HAP-1 (cell line): ENCODE measurements at regions not wholly inside any gene's neighbourhood (a gene's known extent, or its start where the extent isn't known, plus 50 kb on each side); places are given as distances from the start of the nearest gene placed in this dataset.
A peak's percentile ranks its signal among the peaks of the same experiment; 100 is the strongest.
"Not testable (repeated sequence)": the region's sequence is repeated elsewhere in the genome, so short reads cannot be mapped to it uniquely, and the experiment has no call there.

Source experiments
- DNase-seq, 2 experiments: peaks; one replicate each; pipeline ENCODE4 v3.0.0-alpha.2; 2016 to 2020; ENCODE audit warnings: low spot score in 2 of 2
- H3K27me3 ChIP-seq: fragments of 250-450 bp; sonication (Bioruptor Pico); 2 replicates; pipeline ENCODE4 v1.5.1; 2020; ENCODE audit warnings: low read depth, mild to moderate bottlenecking, moderate library complexity
- H3K36me3 ChIP-seq: fragments of 250-450 bp; sonication (Bioruptor Pico); replicated peaks from 2 replicates; pipeline ENCODE4 v1.5.1; 2020; ENCODE audit warnings: mild to moderate bottlenecking
- H3K4me1 ChIP-seq: fragments of 250-450 bp; sonication (Bioruptor Pico); 2 replicates; pipeline ENCODE4 v1.5.1; 2020; ENCODE audit warnings: mild to moderate bottlenecking
- H3K4me3 ChIP-seq: fragments of 250-450 bp; sonication (Bioruptor Pico); 2 replicates; pipeline ENCODE4 v1.5.1; 2020; ENCODE audit warnings: mild to moderate bottlenecking, moderate library complexity
- H3K9me3 ChIP-seq: fragments of 250-450 bp; sonication (Bioruptor Pico); 2 replicates; pipeline ENCODE4 v1.5.1; 2020; ENCODE audit warnings: mild to moderate bottlenecking, moderate library complexity
- in situ Hi-C: fragments of 300-500 bp; cut with MboI; formaldehyde crosslinking; loops from 3 replicates; pipeline ENCODE4 v1.14.3; 2020; ENCODE audit warnings: low sequenced_read_pairs, inconsistent platforms, mixed read lengths

DNA sequence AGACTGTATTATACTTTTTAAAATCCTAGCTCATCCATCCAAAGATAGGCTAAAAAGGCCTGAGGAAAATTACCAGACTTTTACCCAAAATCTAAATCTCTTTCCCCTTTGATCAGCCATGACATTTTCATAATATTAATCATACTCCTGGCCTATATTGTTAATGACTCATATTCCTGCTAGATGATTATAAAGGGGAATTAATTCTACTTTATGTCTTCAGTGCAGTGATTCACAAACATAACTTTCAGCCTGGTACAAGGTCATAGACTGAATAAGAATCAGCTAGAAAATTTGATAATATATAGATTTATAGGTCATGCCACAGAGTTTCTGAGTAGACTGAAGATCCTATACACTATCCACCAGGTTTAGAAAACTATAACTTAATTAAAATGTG, 1905.4 kb downstream of the C4orf33 start:
- no peaks in the 10 kb centered on the region for H3K27me3 ChIP-seq
- H3K4me1 ChIP-seq, result no peaks in the 10 kb centered on the region
- in situ Hi-C loops, result no loop called here
- DNase-seq, result no peak
- H3K36me3 ChIP-seq, result no peaks in the 10 kb centered on the region
- H3K4me3 ChIP-seq, result no peak overlapping the region
- H3K9me3 ChIP-seq, result no peaks in the 10 kb centered on the region

- Histone ChIP-seq H3K27me3 (no peaks in the 10 kb centered on the region), H3K4me1 (no peaks in the 10 kb centered on the region), H3K9me3 (no peaks in the 10 kb centered on the region), H3K36me3 (no peaks in the 10 kb centered on the region), H3K4me3 (no peak overlapping the region)
- in situ Hi-C loops, result no loop called here
- no peak for DNase-seq
Measured at GRCh38 chr4:131002132-131002531, 1906.2 kb downstream of the C4orf33 start.

- Histone ChIP-seq H3K9me3 (no peaks in the 10 kb centered on the region), H3K4me3 (no peak overlapping the region), H3K4me1 (no peaks in the 10 kb centered on the region), H3K27me3 (no peaks in the 10 kb centered on the region), H3K36me3 (no peaks in the 10 kb centered on the region)
- no peak for DNase-seq
- in situ Hi-C loops, result no loop called here
Measured at GRCh38 chr4:131006388-131006787, 1910.4 kb downstream of the C4orf33 start.

DNA sequence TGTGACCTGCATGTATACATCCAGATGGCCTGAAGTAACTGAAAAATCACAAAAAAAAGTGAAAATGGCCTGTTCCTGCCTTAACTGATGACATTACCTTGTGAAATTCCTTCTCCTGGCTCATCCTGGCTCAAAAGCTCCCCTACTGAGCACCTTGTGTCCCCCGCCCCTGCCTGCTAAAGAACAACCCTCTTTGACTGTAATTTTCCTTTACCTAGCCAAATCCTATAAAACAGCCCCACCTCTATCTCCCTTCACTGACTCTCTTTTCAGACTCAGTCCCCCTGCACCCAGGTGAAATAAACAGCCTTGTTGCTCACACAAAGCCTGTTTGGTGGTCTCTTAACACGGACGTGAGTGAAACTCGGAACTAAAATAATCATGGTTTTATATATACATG, 1916.0 kb downstream of the C4orf33 start:
- H3K36me3 ChIP-seq, in situ Hi-C loops, H3K4me1 ChIP-seq, H3K9me3 ChIP-seq, H3K4me3 ChIP-seq, DNase-seq, H3K27me3 ChIP-seq: not testable (repeated sequence)

- Histone ChIP-seq H3K36me3 (no peaks in the 10 kb centered on the region), H3K4me1 (no peaks in the 10 kb centered on the region), H3K9me3 (no peaks in the 10 kb centered on the region), H3K4me3 (no peak overlapping the region), H3K27me3 (no peaks in the 10 kb centered on the region)
- in situ Hi-C loops, result no loop called here
- DNase-seq, result no peak
Measured at GRCh38 chr4:131013226-131013625, 1917.3 kb downstream of the C4orf33 start.

- no peak for DNase-seq
- no peak overlapping the region for H3K4me3 ChIP-seq
- H3K9me3 ChIP-seq, result no peaks in the 10 kb centered on the region
- no peaks in the 10 kb centered on the region for H3K27me3 ChIP-seq
- no peaks in the 10 kb centered on the region for H3K4me1 ChIP-seq
- H3K36me3 ChIP-seq, result no peaks in the 10 kb centered on the region
- in situ Hi-C loops, result no loop called here
Measured at GRCh38 chr4:131026771-131027170, 1930.8 kb downstream of the C4orf33 start.

- Histone ChIP-seq H3K4me3 (no peak overlapping the region), H3K27me3 (no peaks in the 10 kb centered on the region), H3K36me3 (no peaks in the 10 kb centered on the region), H3K4me1 (no peaks in the 10 kb centered on the region), H3K9me3 (no peaks in the 10 kb centered on the region)
- no peak for DNase-seq
- in situ Hi-C loops, result no loop called here
Measured at GRCh38 chr4:131044368-131044767, 1948.4 kb downstream of the C4orf33 start.

DNA sequence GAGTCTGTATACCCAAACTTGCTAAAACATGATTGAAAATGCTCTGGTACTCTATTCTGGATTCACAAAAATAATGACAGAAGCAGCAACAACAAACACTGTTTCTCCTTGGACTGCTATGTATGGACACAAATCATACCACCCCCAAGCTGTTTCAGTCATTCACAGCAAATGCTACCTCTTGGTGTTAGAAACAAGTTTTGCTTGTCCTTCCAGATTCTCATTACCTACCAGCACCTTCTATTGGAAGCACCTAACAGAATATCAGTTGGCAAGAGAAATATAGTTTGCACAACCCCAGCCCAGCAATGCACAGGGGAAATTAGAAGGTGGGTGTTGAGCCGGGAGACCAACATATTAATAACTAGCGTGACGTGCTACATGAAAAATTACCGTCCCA, 1950.9 kb downstream of the C4orf33 start:
- H3K9me3 ChIP-seq, result no peaks in the 10 kb centered on the region
- no peak overlapping the region for H3K4me3 ChIP-seq
- no peaks in the 10 kb centered on the region for H3K27me3 ChIP-seq
- no peaks in the 10 kb centered on the region for H3K4me1 ChIP-seq
- no peaks in the 10 kb centered on the region for H3K36me3 ChIP-seq
- in situ Hi-C loops, result no loop called here
- no peak for DNase-seq

GRCh38 chr4:131052646-131053045, 1956.7 kb downstream of the C4orf33 start:
- in situ Hi-C loops, result no loop called here
- Histone ChIP-seq H3K27me3 (no peaks in the 10 kb centered on the region), H3K4me1 (no peaks in the 10 kb centered on the region), H3K4me3 (no peak overlapping the region), H3K36me3 (no peaks in the 10 kb centered on the region), H3K9me3 (no peaks in the 10 kb centered on the region)
- no peak for DNase-seq

DNA sequence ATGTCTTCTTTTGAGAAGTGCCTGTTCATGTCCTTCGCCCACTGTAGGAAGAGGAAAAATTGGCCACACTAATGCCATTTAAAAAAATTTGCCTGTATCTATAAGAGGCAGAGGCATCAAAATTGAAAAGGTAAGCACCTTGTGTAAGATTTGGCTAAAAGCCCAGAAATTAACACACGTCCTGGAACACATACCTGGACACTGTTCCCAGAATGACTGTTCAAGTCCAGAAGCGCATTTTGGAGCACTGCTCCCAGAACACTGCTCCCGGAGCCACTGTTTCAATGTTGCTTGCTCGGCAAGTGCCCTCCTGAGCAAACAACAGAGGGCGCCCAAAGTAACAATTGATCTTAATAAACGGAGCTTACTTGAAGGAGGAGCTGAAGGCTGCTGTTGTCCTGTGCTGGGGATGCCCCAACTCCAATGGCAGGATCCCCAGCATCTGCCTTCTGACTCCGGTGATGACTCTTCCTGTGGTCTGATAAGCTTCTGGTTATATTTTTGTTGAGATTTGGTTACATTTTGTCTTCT, 1958.6 kb downstream of the C4orf33 start:
- Histone ChIP-seq H3K4me1 (no peaks in the 10 kb centered on the region), H3K4me3 (no peak overlapping the region), H3K36me3 (no peaks in the 10 kb centered on the region), H3K27me3 (no peaks in the 10 kb centered on the region), H3K9me3 (no peaks in the 10 kb centered on the region)
- in situ Hi-C loops, result no loop called here
- DNase-seq, result peak in 1 of 2 experiments; percentile 9

- no peaks in the 10 kb centered on the region for H3K36me3 ChIP-seq
- no peak overlapping the region for H3K4me3 ChIP-seq
- H3K4me1 ChIP-seq, result no peaks in the 10 kb centered on the region
- DNase-seq, result no peak
- H3K27me3 ChIP-seq, result no peaks in the 10 kb centered on the region
- peaks cover 6% of the 10 kb centered on the region; the same call in 1 of the 2 replicates for H3K9me3 ChIP-seq
- in situ Hi-C loops, result no loop called here
Measured at GRCh38 chr4:131061734-131062133, 1965.8 kb downstream of the C4orf33 start.

DNA sequence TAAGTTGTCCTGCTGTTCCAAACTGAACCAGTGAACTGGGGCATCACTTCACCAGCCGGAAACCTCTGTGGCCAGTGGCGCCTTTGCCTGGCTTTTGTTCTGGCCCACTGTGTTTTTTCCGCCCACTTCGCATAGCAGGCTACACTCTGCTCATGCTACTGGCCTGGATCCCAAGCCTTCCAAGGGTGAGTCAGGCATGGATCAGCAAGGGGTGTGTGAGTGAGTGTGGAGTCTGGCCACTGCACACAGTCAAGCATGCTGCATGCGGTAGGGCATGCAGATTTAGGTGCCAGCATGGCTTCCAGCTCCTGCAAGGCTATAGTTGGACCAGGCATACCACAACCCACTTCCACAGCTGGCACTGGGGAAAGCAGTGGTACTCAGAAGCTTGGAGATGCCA, 1967.9 kb downstream of the C4orf33 start:
- in situ Hi-C loops, result no loop called here
- Histone ChIP-seq H3K27me3 (no peaks in the 10 kb centered on the region), H3K4me3 (no peak overlapping the region), H3K9me3 (peaks cover 6% of the 10 kb centered on the region; the same call in 1 of the 2 replicates), H3K4me1 (no peaks in the 10 kb centered on the region), H3K36me3 (no peaks in the 10 kb centered on the region)
- DNase-seq, result no peak

DNA sequence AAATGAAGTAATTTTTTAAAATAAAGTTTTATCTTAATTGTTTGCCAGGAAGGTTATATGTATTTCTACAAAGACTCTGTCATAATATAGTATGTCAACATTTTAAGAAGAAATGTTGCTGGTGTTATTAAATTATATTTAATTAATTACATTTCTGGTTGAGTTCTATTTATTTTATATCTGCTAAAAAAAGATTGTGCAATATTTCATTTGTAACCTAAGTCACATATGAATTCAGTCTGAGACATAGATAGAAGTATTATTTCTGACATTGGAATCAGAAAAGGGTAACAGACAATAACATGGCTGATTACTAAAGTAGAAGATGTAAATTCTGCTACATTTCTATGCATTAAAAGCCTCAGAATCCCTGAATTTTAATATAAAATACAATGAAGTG, 1985.1 kb downstream of the C4orf33 start:
- H3K4me3 ChIP-seq, result no peak overlapping the region
- no peaks in the 10 kb centered on the region for H3K4me1 ChIP-seq
- no peak for DNase-seq
- no peaks in the 10 kb centered on the region for H3K36me3 ChIP-seq
- in situ Hi-C loops, result no loop called here
- no peaks in the 10 kb centered on the region for H3K9me3 ChIP-seq
- H3K27me3 ChIP-seq, result no peaks in the 10 kb centered on the region

DNA sequence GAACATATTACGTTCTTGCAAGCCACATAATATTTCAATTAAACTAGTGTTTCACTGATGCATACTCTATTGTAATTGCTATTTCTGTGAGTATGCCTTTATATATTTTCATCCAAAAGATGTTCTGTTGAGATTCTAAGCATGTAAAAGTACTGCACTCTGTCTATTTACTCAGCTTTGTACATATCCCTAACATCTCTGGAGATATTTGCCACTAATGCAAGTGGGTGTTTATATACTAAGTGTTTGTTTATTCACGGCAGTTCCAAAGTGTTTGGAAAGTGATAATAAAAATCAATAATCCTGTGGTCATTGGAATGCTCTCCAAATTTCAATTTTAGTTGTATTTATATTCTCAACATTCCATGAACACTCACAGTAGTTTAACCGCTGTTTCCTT, 1989.0 kb downstream of the C4orf33 start:
- Histone ChIP-seq H3K27me3 (no peaks in the 10 kb centered on the region), H3K36me3 (no peaks in the 10 kb centered on the region), H3K4me3 (no peak overlapping the region), H3K9me3 (no peaks in the 10 kb centered on the region), H3K4me1 (no peaks in the 10 kb centered on the region)
- no peak for DNase-seq
- in situ Hi-C loops, result no loop called here

- no peak overlapping the region for H3K4me3 ChIP-seq
- no peaks in the 10 kb centered on the region for H3K9me3 ChIP-seq
- DNase-seq, result peak in 1 of 2 experiments; percentile 26
- no peaks in the 10 kb centered on the region for H3K27me3 ChIP-seq
- in situ Hi-C loops, result no loop called here
- H3K4me1 ChIP-seq, result no peaks in the 10 kb centered on the region
- H3K36me3 ChIP-seq, result no peaks in the 10 kb centered on the region
Measured at GRCh38 chr4:131091896-131092295, 1995.9 kb downstream of the C4orf33 start.
